ENCODE measurements at regions not wholly inside any gene's neighbourhood (a gene's known extent, or its start where the extent isn't known, plus 50 kb on each side); places are given as distances from the start of the nearest gene placed in this dataset.

GRCh38 chr21:39022035-39022434, 161.2 kb downstream of the PSMG1 start:
- Histone ChIP-seq H3K4me3 (ENCODE audit: low read depth in 1 of 2, low read length in 1 of 2) (no peak overlapping the region), H3K27me3 (no peaks in the 10 kb centered on the region), H3K36me3 (no peaks in the 10 kb centered on the region), H3K4me1 (ENCODE audit: control insufficient read depth in 1 of 2, insufficient read depth in 1 of 2, low read depth in 1 of 2, low read length in 1 of 2) (peaks cover 12 to 17% of the 10 kb centered on the region in 2 experiments), H3K27ac (no peak overlapping the region), H3K9me3 (no peaks in the 10 kb centered on the region)
- no peak for TF ChIP-seq CTCF (IDR thresholded peaks at IDR 0.05)

GRCh38 chr21:39021478-39021832, 161.8 kb downstream of the PSMG1 start:
- H3K9me3 ChIP-seq: no peaks in the 10 kb centered on the region
- H3K4me3 ChIP-seq (ENCODE audit: low read depth in 1 of 2, low read length in 1 of 2): no peak overlapping the region
- no peaks in the 10 kb centered on the region for H3K27me3 ChIP-seq
- H3K27ac ChIP-seq: no peak overlapping the region
- H3K36me3 ChIP-seq: no peaks in the 10 kb centered on the region
- TF ChIP-seq CTCF (IDR thresholded peaks at IDR 0.05): no peak
- H3K4me1 ChIP-seq (ENCODE audit: control insufficient read depth in 1 of 2, insufficient read depth in 1 of 2, low read depth in 1 of 2, low read length in 1 of 2): peaks cover 18 to 23% of the 10 kb centered on the region in 2 experiments

DNA sequence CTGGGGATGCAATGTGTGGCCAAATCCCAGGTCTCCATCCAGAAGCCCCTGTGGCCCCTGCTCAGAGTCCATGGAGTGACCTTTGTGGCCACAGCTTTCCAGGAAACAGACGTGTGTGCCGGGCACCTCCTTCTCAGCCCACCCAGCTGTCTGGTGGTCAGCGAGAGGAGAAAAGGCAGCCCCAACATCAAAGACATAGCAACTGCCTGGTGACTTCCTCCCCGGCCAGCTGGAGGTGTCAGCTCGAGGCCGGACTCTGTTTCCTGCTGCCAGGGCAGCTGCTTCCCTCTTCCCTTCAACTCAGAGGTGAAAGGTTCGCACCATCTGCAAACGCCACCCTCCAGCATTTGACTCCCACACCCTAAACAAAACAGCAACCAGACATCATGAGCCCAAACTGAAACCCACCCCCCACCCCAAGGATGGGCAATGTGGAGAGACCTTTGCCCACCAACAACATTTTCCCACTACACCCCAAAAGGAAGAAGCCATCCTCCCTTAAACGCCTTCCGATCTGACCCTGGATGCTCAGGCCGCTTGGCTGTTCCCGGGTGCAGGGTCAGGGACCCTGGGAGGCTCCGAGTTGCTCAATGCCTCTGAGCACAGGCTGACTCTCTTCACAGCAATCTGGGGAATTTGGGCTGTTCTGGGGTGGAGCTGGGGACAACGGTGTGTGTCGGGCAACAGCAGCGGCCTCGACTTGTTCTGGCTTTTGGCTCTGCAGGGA, 162.3 kb downstream of the PSMG1 start:
- peaks cover 24 to 28% of the 10 kb centered on the region in 2 experiments for H3K4me1 ChIP-seq (ENCODE audit: control insufficient read depth in 1 of 2, insufficient read depth in 1 of 2, low read depth in 1 of 2, low read length in 1 of 2)
- H3K9me3 ChIP-seq: no peaks in the 10 kb centered on the region
- no peak overlapping the region for H3K4me3 ChIP-seq (ENCODE audit: low read depth in 1 of 2, low read length in 1 of 2)
- no peaks in the 10 kb centered on the region for H3K27me3 ChIP-seq
- no peaks in the 10 kb centered on the region for H3K36me3 ChIP-seq
- TF ChIP-seq CTCF (IDR thresholded peaks at IDR 0.05): no peak
- no peak overlapping the region for H3K27ac ChIP-seq

GRCh38 chr21:39018730-39019129, 164.5 kb downstream of the PSMG1 start:
- H3K9me3 ChIP-seq: no peaks in the 10 kb centered on the region
- peaks cover 33 to 41% of the 10 kb centered on the region in 2 experiments for H3K4me1 ChIP-seq (ENCODE audit: control insufficient read depth in 1 of 2, insufficient read depth in 1 of 2, low read depth in 1 of 2, low read length in 1 of 2)
- H3K27me3 ChIP-seq: no peaks in the 10 kb centered on the region
- no peaks in the 10 kb centered on the region for H3K36me3 ChIP-seq
- H3K4me3 ChIP-seq (ENCODE audit: low read depth in 1 of 2, low read length in 1 of 2): no peak overlapping the region
- H3K27ac ChIP-seq: no peak overlapping the region
- TF ChIP-seq CTCF (IDR thresholded peaks at IDR 0.05): no peak

- no peaks in the 10 kb centered on the region for H3K9me3 ChIP-seq
- H3K27me3 ChIP-seq: no peaks in the 10 kb centered on the region
- H3K4me3 ChIP-seq (ENCODE audit: low read depth in 1 of 2, low read length in 1 of 2): no peak overlapping the region
- no peak for TF ChIP-seq CTCF (IDR thresholded peaks at IDR 0.05)
- H3K27ac ChIP-seq: peak overlapping the region; percentile 54
- H3K36me3 ChIP-seq: no peaks in the 10 kb centered on the region
- peaks cover 33 to 41% of the 10 kb centered on the region in 2 experiments for H3K4me1 ChIP-seq (ENCODE audit: control insufficient read depth in 1 of 2, insufficient read depth in 1 of 2, low read depth in 1 of 2, low read length in 1 of 2)
Measured at GRCh38 chr21:39016740-39017315, 166.4 kb downstream of the PSMG1 start.
